ENCODE measurements at regions not wholly inside any gene's neighbourhood (a gene's known extent, or its start where the extent isn't known, plus 50 kb on each side); places are given as distances from the start of the nearest gene placed in this dataset.

DNA sequence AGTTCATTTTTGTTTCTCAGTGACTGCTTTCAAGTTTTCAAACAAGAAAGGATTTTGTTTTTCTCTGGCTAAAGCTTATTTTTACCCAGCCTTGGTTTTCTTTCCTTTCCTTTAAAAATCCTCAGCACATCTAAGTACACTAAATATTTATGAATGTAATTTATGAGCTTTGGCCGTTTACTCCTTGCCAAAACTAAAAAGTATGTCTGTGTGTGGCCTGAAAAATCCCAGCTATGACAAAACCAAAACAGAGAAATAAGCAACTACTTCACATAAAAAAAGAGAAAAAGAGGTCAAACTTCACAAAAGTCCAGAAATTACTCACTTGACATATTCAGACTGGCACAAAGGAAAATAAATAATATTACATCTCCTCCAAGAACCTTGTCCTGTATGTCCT is 365.1 kb upstream of the NFE2L3 start:
- ChIA-PET POLR2A (no interaction called here), CTCF (no interaction called here)

DNA sequence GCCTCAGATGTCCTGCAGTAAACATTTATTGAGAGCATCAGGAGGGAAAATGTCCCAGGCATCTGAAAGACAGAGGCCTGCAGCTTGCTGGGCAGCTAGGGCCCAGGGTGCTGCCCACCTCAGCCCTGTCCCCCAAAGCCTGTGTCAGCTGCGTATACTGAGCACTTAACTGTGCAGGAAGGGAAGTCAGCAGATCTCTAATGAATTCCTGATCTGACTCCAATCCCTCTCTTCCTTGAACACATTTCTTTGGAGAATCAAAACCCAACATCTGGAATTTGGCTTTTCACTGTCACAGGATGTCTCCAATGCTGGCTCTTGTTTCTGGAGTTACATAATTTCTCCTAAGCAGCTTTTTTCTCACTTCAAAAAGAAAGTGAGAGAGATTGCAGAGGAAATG is 364.7 kb upstream of the NFE2L3 start:
- ChIA-PET CTCF (no interaction called here), POLR2A (no interaction called here)

DNA sequence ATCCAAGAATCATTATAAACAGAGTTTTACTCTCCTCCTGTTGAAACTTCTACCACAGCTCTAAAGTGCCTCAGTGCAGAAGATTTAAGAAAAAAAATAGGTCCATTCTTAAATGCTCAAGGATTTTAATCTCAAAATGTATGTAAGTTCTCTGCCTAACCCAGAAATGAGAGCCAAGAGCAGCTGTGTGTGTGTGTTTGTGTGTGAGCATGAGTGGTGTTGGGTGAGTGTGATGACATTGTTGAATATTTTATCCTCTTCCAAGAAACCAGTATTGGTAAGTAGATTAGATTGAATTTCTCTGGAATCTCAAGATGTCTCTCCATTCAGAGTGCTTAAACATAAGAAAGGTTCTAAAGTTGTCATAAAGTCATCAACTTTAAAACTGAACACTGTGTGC is 363.6 kb upstream of the NFE2L3 start:
- CTCF ChIA-PET, result no interaction called here

DNA sequence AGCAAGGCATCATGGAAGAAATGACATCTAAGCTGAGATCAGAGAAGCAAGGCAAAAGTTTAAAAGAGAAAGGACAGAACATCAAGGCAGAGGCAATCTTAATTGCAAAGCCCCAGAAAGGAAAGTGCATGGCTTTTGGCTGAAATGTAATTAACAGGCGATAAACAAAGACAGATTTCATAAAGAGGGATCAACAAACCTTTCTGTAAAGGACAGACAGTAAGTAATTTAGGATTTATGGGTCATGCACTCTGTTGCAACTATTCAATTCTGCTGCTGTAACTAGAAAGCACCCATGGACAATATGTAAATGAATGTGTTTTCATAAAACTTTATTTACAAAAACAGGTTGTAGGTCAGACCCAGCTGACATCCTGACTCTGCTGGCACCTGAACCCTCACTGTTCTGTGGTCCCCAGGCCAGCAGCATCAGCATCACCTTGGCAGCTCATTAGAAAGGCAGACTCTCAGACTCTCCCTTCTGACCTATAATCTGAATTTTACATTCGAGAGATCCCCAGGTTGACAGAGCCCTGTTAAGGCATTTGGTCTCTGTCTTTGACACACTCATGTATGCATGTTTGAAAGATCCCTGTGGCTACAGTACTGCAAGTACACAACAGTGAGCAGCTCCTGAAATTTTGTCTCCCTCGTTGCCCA is 362.9 kb upstream of the NFE2L3 start:
- CTCF ChIA-PET, result no interaction called here
- POLR2A ChIA-PET, result no interaction called here

More for the DNA sequence above, 363.6 kb upstream of the NFE2L3 start:
- POLR2A ChIA-PET, result no interaction called here

DNA sequence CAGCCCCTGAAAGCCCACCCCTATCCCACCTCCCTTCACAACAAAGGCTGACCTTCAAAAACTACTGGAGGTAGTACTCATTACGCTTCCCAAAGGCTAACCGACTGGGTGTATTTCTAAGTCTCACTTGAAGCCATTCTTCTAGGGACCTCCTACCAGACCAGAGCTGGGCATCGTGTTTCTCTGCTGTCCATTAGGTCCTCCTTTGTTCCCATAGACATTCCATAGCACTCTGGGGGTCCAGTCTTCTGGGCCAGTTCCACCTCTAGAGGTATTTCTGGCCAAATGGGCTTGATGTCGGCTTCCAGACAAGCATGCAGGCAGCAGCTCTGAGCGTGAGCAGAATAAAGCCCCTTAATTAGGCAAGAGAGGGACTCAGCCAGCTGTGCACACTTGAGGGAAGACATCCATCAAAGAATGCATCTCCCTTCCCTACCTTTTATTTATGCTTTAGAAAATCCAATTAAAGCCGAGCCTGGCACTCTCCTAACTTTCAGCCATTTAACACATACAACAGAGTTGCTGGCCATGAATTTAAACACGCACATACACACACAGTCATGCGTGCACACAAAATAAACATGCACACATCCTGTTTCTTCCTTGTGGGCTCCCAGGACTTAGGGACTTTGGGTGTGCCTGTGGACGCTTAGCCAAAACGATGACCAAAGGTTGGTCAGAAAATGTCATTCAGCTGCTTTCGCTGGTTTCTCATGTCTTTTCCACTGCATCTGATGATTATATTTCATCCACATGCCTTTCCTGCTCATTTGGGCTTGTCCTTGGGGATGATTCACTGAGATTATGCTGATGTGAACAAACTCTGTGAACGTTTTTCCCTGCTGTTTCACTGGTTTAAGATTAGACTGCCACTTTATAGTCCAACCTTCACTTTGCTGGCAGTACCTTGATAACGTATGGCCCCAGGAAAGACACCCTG is 362.0 kb upstream of the NFE2L3 start:
- CTCF ChIA-PET, result no interaction called here
- POLR2A ChIA-PET, result no interaction called here

DNA sequence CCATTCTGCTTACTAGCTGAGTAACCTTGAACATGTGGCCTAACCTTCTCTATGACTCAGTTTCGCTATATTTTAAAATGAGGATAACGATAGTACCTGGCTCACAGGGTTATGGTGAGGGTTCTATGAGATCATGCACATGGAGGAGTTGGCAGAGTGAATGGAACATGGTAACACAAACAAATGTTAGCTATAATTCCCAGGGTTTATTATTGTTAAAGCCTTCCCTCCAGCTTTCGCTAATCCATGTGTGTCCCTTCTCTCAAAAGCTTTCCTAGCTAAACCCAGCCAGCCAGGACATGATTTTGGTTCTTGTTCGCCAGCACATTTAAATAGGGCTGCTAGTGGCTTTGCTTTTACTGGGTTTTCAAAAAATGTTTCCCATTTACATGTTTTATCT is 361.0 kb upstream of the NFE2L3 start:
- ChIA-PET POLR2A (no interaction called here), CTCF (no interaction called here)

DNA sequence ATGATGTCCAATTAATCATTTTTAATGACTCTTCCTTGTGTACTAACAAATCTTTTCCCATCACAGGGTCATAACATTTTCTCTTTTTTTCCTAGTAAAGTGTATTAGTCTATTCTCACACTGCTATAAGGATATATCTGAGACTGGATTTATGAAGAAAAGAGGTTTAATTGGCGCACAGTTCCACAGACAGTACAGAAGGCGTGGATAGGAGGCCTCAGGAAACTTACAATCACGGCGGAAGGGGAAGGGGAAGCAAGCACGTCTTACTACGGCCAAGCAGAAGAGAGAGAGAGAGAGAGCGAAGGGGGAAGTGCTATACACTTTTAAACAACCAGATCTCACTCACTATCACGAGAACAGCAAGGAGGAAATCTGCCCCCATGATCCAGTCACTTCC is 359.4 kb upstream of the NFE2L3 start:
- ChIA-PET POLR2A (no interaction called here), CTCF (interaction anchor here (0.6 kb wide), 1 partner anchor 398 kb away, joined by 3 read pairs; no protein-coding TSS in a partner anchor)

DNA sequence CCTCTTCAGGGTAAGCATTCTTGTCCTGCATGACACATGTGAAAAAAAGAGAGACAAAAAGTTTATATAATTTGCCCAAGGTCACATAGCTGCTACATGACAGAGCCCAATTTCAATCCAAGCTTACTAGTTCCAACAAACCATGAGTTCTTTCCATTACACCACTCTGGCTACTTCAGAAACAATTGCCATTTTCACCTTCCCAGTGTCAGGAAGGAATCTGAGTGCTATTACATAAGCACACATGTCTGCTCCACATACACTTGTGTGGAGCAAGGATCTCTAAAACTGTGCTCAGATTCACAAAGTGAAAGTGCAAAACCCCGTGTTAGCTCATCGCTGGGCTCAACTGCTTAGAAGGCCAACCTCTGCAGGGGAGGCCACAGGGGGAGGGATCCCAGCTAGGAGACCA is 356.2 kb upstream of the NFE2L3 start:
- ChIA-PET POLR2A (interaction anchor here (0.5 kb wide), 1 partner anchor 645 kb away, joined by 3 read pairs; no protein-coding TSS in a partner anchor), CTCF (no interaction called here)

DNA sequence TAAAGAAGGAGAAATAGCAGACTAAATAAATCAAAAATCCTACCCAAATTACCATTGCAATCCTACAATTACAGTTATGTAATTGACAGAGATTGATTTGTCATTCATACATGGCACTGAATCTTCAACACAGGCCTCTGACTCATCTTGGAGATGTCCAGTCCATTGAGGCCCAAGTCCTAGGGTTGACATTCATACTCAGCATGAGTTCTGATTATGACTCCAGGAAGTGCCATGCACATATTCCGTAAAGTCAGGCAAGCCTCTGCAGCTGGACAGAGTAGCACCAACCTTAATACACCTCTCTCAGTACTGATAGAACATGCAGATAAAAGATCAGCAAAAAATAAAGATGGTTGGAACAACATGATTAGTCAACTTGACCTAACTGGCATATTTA is 353.7 kb upstream of the NFE2L3 start:
- POLR2A ChIA-PET, result no interaction called here
- CTCF ChIA-PET, result no interaction called here

DNA sequence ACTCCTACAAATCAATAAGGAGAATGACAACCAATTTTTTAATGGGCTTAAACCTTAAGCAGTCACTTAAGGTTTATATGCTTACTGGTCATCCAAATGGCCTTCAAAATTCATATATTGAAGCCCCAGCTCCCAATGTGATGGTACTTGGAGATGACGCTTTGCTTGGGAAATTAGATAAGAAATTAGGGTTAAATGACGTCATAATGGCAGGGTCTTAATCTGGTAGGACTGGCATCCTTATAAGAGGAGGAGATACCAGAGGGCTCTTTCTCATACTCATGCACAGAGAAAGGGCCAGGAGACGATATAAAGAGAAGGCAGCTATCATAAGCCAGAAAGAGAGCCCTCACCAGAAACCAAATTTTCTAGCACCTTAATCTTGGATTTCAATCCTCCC is 350.8 kb upstream of the NFE2L3 start:
- ChIA-PET CTCF (no interaction called here), POLR2A (no interaction called here)

DNA sequence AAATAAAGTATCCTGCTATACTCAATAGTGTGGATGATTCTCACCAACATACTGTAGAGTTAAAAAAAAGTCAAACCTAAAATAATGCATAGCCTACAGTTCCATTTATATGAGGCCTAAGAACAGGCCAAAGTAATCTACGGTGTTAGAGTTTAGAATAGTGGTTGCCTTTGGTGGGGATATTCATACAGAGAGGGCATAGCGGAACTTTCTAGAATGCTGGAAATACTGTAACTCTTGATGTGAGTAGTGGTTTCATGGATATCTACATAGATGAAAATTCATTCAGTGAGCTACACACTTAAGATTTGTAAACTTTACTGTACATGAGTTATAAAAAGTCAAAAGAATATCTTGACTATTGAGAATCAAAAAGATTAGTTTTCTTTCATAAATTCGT is 349.9 kb upstream of the NFE2L3 start:
- POLR2A ChIA-PET, result no interaction called here
- CTCF ChIA-PET, result interaction anchor here (1.1 kb wide), 1 partner anchor 52 kb away, joined by 3 read pairs; no protein-coding TSS in a partner anchor

DNA sequence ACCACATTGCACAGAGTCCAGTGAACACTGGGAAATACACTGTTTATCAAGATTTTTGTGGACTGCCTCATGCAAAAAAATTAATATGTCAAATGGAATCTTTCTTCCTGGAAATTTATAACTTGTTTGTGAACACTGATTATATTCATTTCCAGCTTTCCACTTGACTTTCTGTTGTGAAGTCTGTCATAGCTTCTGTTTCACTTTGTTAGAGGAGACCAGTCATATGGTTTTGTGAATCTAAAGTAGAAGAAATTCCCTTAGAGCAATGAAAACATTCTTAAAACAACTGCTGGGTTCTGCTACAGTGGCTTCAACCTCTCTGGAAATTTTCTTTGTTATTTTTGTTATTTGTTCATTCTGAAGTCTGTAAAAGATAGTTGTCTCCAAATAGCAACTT is 349.5 kb upstream of the NFE2L3 start:
- ChIA-PET CTCF (interaction anchor here (1.1 kb wide), 1 partner anchor 52 kb away, joined by 3 read pairs; no protein-coding TSS in a partner anchor), POLR2A (no interaction called here)

DNA sequence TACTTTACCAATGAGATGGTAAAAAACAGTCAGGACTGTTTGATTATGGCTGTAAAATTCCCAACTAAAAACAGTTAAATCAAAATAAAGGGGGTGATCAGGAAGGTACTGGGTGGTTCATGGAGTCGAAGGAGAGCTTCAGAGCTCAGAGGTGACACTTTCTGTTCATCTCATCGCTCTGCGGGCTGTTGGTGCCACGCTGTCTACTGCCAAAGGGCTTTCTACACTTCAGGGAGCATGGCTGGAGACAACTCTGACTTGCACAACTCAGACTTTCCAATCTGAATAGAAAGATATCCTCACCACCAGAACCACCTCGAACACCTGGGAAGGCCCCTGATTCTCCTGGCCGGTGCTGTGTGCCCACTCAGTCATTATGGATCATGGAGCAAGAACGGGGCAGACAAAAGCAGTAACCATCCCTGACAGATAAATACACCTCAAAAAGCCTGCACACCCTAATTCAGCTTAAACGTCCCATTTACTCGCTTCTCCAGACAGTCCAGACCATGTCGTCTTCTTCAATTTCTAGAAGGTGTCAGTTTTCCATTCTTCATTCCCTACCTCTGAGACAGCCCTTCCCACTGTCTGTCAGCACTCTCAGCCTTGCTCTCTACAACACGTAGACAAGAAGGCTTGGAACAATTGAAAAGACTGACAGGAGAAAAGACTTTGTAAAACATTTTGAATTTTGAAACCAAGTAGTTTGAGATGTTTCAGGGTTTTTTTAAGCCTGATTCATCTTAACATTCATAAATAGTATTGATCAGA is 348.7 kb upstream of the NFE2L3 start:
- ChIA-PET CTCF (interaction anchor here (1.1 kb wide), 1 partner anchor 51 kb away, joined by 3 read pairs; no protein-coding TSS in a partner anchor), POLR2A (no interaction called here)

DNA sequence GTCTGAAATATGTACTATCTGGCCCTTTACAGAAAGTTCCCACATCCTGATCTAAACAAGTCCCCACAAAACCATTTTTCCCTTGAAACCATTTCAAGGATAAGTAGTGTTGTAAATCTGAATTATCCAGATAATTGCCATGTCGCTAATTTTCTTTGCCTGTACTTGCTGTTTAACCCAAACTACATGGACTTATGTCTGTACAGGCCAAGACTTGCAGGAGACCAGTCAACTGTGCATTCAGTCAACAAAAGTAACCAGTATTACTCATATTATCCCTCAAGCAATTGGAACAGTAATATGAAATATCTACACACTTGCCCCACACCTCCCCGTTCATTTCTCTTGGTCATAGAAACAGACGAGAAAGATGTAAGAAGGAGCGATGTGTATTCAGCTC is 347.8 kb upstream of the NFE2L3 start:
- CTCF ChIA-PET, result no interaction called here
- POLR2A ChIA-PET, result no interaction called here

DNA sequence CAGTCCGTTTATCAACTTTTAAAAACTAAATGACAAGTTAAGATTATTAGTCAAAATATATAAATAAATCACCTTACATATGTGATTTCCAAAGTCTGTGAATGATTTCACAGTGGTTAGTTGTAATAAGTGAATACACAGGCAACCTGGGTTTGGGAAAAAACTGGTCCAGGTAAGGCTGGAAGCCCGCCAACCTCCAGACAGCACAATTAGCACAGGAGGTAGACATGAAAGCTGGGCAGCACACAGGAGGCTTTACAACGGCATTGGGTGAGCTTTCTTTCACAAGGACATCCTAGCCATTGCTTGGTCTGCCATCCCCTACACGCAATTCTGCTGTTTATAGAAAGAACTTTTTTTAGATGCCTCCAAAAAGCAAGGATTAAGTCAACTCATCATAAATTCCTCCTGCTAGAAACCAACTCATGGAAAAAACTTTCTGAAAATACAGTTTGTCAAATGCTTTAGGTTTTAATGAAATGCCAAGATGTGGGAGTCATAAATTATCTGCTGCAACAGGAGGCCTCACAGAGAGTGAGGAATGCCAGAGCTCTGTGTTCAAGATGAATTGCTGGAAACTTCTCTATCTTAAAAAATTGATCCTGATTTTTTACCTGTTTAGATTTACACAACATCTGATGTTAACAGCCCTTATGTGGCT is 346.8 kb upstream of the NFE2L3 start:
- ChIA-PET POLR2A (no interaction called here), CTCF (no interaction called here)

DNA sequence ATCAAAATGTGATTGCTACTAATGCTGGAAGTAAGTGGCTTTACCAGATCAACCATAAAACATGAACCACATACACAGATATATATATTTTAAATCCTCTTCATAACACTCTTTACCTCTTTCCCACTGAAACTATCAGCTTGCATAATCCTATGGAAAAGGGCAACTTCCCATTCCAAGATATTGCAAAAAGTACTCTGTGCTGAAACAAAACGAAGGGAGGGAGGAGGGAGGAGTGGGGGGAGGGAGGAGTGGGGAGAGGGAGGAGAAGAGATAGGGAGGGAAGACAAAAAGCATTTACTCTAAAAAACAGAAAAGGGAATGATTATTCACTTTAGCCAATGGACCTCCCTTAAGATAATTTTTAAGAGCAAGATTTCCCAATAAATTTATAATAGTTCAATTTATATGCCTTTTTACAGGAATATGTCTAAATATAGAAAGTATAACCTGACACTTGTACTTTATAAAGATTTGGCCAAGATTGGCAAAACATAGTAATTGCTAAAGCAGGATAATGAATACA is 344.8 kb upstream of the NFE2L3 start:
- CTCF ChIA-PET, result no interaction called here
- POLR2A ChIA-PET, result no interaction called here

DNA sequence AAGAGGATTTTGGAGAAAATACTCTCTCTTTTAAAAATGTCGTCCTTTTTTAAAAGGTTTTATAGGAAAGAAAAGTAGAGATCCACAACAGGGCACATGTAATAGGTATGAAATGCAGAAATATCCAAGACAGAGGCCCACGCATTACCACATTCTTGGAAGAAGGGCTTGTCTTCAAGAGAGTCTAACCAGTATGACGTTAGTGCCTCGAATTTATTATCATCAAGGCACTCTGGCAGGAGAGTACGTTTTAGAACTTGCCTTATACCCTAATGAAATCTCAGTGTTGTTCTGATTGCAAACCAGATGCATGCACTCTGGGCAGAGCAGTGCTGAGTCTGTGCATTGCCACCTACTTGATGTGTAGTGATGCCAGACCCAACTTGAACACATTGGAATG is 342.6 kb upstream of the NFE2L3 start:
- POLR2A ChIA-PET, result no interaction called here
- CTCF ChIA-PET, result no interaction called here

DNA sequence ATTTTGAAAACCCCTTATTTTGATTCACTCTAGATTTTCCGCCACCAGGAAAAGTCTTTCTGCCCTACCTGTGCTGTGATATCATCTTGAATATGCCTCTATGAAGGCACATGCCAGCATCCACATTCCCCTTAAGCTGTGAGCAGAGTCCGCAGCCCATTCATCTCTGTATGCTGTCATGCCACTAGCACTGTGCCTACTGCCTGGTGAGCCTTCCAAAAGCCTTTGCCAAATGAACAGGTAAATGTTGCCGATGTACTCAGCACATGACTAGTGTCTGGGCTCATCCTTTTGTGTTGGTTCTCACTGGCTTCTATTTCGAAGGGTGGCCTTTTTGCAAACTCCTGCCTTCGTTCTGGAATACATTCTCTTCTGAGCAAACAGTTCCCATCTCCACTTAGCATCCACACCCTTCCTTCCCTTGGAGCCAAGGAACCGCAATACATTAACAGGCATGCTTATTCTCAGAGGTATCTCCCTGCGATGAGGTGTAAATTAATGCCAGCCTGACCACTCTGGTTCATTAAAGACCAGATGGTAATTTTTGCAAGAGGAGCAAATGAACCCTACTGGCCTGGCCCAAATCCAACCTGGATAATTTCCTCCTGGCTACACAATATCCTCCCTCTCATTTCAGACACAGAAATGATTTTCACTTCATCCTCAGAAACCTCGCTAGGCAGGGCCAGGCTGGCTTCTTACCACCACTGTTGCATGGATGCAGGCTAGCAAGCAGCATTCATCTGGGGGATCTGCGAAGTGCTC is 339.7 kb upstream of the NFE2L3 start:
- ChIA-PET POLR2A (no interaction called here), CTCF (no interaction called here)

DNA sequence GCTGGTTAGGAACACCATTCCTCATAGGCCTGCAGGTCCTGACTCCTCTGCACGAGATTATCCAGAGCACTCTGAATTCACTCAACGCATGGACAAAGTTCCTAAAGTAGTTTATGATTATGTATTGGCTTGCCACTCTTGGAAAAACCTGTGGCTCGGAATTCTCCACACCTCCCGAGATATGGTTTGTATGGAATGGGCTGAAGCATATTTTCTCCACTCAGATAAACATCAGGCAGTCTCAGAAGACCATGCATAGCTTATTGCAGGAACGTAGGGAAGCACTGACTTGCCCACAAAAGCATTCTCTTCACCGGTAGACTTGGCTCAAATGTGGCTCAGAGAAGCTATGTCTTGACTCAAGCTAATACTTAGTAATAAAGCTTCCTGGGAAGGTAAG is 338.6 kb upstream of the NFE2L3 start:
- ChIA-PET CTCF (no interaction called here), POLR2A (no interaction called here)

All from activated CD8-positive, alpha-beta memory T cell treated with anti-CD3 and anti-CD28 coated beads for 36 hours (primary cell).